GM18870 (cell line): ENCODE measurements at regions not wholly inside any gene's neighbourhood (a gene's known extent, or its start where the extent isn't known, plus 50 kb on each side); places are given as distances from the start of the nearest gene placed in this dataset.
"Not testable (repeated sequence)": the region's sequence is repeated elsewhere in the genome, so short reads cannot be mapped to it uniquely, and the experiment has no call there.

ENCODE experiments used
- ATAC-seq: cut with Tn5 transposase; IDR thresholded peaks from one replicate; pipeline ENCODE4 v1.9.1; 2021; ENCODE audit warnings: moderate library complexity; ENCODE audit not compliant: unreplicated experiment

GRCh38 chr14:106062502-106063272 is 536.3 kb downstream of the TMEM121 start:
- no peak for ATAC-seq

- ATAC-seq = no peak
These were observed 541.6 kb downstream of the TMEM121 start for GRCh38 chr14:106067935-106068334.

GRCh38 chr14:106069804-106070625 is 543.6 kb downstream of the TMEM121 start:
- ATAC-seq = no peak

GRCh38 chr14:106080922-106081321 is 554.5 kb downstream of the TMEM121 start:
- ATAC-seq = no peak

- ATAC-seq = not testable (repeated sequence)
These were observed 555.3 kb downstream of the TMEM121 start for GRCh38 chr14:106081721-106082120.

- no peak for ATAC-seq
These were observed 556.7 kb downstream of the TMEM121 start for GRCh38 chr14:106083082-106083481.

- no peak for ATAC-seq
These were observed 561.5 kb downstream of the TMEM121 start for GRCh38 chr14:106087837-106088236.

GRCh38 chr14:106088860-106089259 is 562.5 kb downstream of the TMEM121 start:
- not testable (repeated sequence) for ATAC-seq

GRCh38 chr14:106094654-106095189 is 568.3 kb downstream of the TMEM121 start:
- ATAC-seq = no peak

GRCh38 chr14:106107703-106108102 is 581.3 kb downstream of the TMEM121 start:
- no peak for ATAC-seq

GRCh38 chr14:106109337-106109736 is 583.0 kb downstream of the TMEM121 start:
- ATAC-seq = no peak

GRCh38 chr14:106115401-106115800 is 589.0 kb downstream of the TMEM121 start:
- no peak for ATAC-seq

GRCh38 chr14:106116339-106116930 is 590.1 kb downstream of the TMEM121 start:
- not testable (repeated sequence) for ATAC-seq

GRCh38 chr14:106120101-106120500 is 593.7 kb downstream of the TMEM121 start:
- no peak for ATAC-seq

GRCh38 chr14:106129274-106129673 is 602.9 kb downstream of the TMEM121 start:
- no peak for ATAC-seq

- not testable (repeated sequence) for ATAC-seq
These were observed 603.7 kb downstream of the TMEM121 start for GRCh38 chr14:106129904-106130661.

- not testable (repeated sequence) for ATAC-seq
These were observed 606.7 kb downstream of the TMEM121 start for GRCh38 chr14:106133126-106133525.

- no peak for ATAC-seq
These were observed 608.5 kb downstream of the TMEM121 start for GRCh38 chr14:106134886-106135285.

GRCh38 chr14:106141242-106142220 is 615.1 kb downstream of the TMEM121 start:
- ATAC-seq = no peak
